ENCODE measurements at regions not wholly inside any gene's neighbourhood (a gene's known extent, or its start where the extent isn't known, plus 50 kb on each side); places are given as distances from the start of the nearest gene placed in this dataset.

- Histone ChIP-seq H3K36me3 (ENCODE audit: control insufficient read depth in 2 of 2, insufficient read depth in 2 of 2, low read length in 1 of 2) (no peaks in the 10 kb centered on the region), H3K4me3 (no peak overlapping the region), H3K4me1 (ENCODE audit: control insufficient read depth, insufficient read depth, low read length) (no peaks in the 10 kb centered on the region), H3K79me2 (ENCODE audit: control insufficient read depth, insufficient read depth, low read length) (no peaks in the 10 kb centered on the region), H3K27me3 (replicated peaks in 1 of 2; ENCODE audit: control insufficient read depth in 2 of 2, insufficient read depth in 2 of 2, low read length in 1 of 2) (no peaks in the 10 kb centered on the region), H2AFZ (ENCODE audit: control insufficient read depth, low read depth, low read length) (no peak overlapping the region), H3K27ac (ENCODE audit: control insufficient read depth, insufficient read depth) (no peak overlapping the region), H3K9ac (ENCODE audit: control insufficient read depth, insufficient read depth, low read length) (no peak overlapping the region), H3K4me2 (ENCODE audit: control insufficient read depth, insufficient read depth) (no peak overlapping the region), H4K20me1 (ENCODE audit: control insufficient read depth, insufficient read depth) (no peaks in the 10 kb centered on the region), H3K9me3 (replicated peaks; ENCODE audit: control insufficient read depth, insufficient read depth, low read length) (no peaks in the 10 kb centered on the region)
- FAIRE-seq (no peak), ATAC-seq (peak; percentile 51; the same call in 2 of the 3 replicates), DNase-seq (ENCODE audit: low read depth, low spot score) (no peak)
- RAD21 ChIA-PET (ENCODE audit: unreplicated experiment) = no interaction called here
- in situ Hi-C loops (cut with MboI) (no loop called here), intact Hi-C loops (cut with micrococcal nuclease; ENCODE audit: unreplicated experiment) (no loop called here)
- CTCF ChIA-PET = interaction anchor here (0.6 kb wide), 1 partner anchor 1317 kb away, joined by 3 read pairs; no protein-coding TSS in a partner anchor
- POLR2A ChIA-PET = no interaction called here
- 0% methylated on average over 2 of the region's 2 CpGs for WGBS (ENCODE audit: insufficient coverage, insufficient replicate concordance, low lambda C conversion rate, missing lambda C conversion rate)
- BruUV-seq (replicated peaks) = no TSS peak
- SMC1A ChIA-PET (ENCODE audit: uncharacterized antibody, unreplicated experiment) = no interaction called here
- TF ChIP-seq BHLHE40 (IDR thresholded peaks at IDR 0.05; ENCODE audit: borderline replicate concordance in 1 of 2, low read depth in 2 of 2, low read length in 1 of 2) (peak in 1 of 2 experiments; percentile 9; a peak in 1 of 4 replicates), SPI1 (IDR thresholded peaks at IDR 0.05; ENCODE audit: borderline replicate concordance, insufficient read depth, low read depth, low read length) (0 out of 2 replicates have a peak, but pooled peaks have one; percentile 22), TCF12 (IDR thresholded peaks at IDR 0.05; ENCODE audit: low read depth, low read length) (no peak), RAD51 (IDR thresholded peaks at IDR 0.05) (peak; percentile 56; the same call in 1 of the 2 replicates)
Observed at GRCh38 chr11:79691445-79691844, 250.6 kb upstream of the TENM4 start.

- Histone ChIP-seq H3K4me1 (ENCODE audit: control insufficient read depth, insufficient read depth, low read length) (no peaks in the 10 kb centered on the region), H3K9me3 (replicated peaks; ENCODE audit: control insufficient read depth, insufficient read depth, low read length) (no peaks in the 10 kb centered on the region), H3K4me2 (ENCODE audit: control insufficient read depth, insufficient read depth) (no peak overlapping the region), H3K36me3 (ENCODE audit: control insufficient read depth in 2 of 2, insufficient read depth in 2 of 2, low read length in 1 of 2) (no peaks in the 10 kb centered on the region), H3K4me3 (no peak overlapping the region), H4K20me1 (ENCODE audit: control insufficient read depth, insufficient read depth) (no peaks in the 10 kb centered on the region), H3K79me2 (ENCODE audit: control insufficient read depth, insufficient read depth, low read length) (no peaks in the 10 kb centered on the region), H2AFZ (ENCODE audit: control insufficient read depth, low read depth, low read length) (no peak overlapping the region), H3K9ac (ENCODE audit: control insufficient read depth, insufficient read depth, low read length) (no peak overlapping the region), H3K27me3 (replicated peaks in 1 of 2; ENCODE audit: control insufficient read depth in 2 of 2, insufficient read depth in 2 of 2, low read length in 1 of 2) (no peaks in the 10 kb centered on the region; a peak in 1 of 4 replicates), H3K27ac (ENCODE audit: control insufficient read depth, insufficient read depth) (no peak overlapping the region)
- BruUV-seq (replicated peaks) = no TSS peak
- intact Hi-C loops (cut with micrococcal nuclease; ENCODE audit: unreplicated experiment) (no loop called here), in situ Hi-C loops (cut with MboI) (no loop called here)
- FAIRE-seq (no peak), DNase-seq (ENCODE audit: low read depth, low spot score) (no peak), ATAC-seq (no peak)
- ChIA-PET RAD21 (ENCODE audit: unreplicated experiment) (no interaction called here), CTCF (no interaction called here), SMC1A (ENCODE audit: uncharacterized antibody, unreplicated experiment) (no interaction called here), POLR2A (no interaction called here)
- WGBS (ENCODE audit: insufficient coverage, insufficient replicate concordance, low lambda C conversion rate, missing lambda C conversion rate) = 36% methylated on average over 5 of the region's 5 CpGs
- TF ChIP-seq POLR2A (IDR thresholded peaks at IDR 0.05; ENCODE audit: low read depth, low read length) (no peak), WRNIP1 (IDR thresholded peaks at IDR 0.05; ENCODE audit: borderline replicate concordance, low read depth, low read length) (no peak), ZNF274 (IDR thresholded peaks at IDR 0.05; ENCODE audit: insufficient read depth, insufficient read length) (no peak), TBL1XR1 (IDR thresholded peaks at IDR 0.05; ENCODE audit: low read depth, low read length) (no peak), ZNF217 (IDR thresholded peaks at IDR 0.05) (no peak), TCF12 (IDR thresholded peaks at IDR 0.05; ENCODE audit: low read depth, low read length) (no peak)
Observed at GRCh38 chr11:79686703-79687419, 246.0 kb upstream of the TENM4 start.
